22Rv1 (cell line): ENCODE measurements at regions not wholly inside any gene's neighbourhood (a gene's known extent, or its start where the extent isn't known, plus 50 kb on each side); places are given as distances from the start of the nearest gene placed in this dataset.

Experiments
- CTCF ChIP-seq: fragments of 450-650 bp; IDR thresholded peaks from 2 replicates; pipeline ENCODE4 v1.5.1; 2017; ENCODE audit warnings: mild to moderate bottlenecking
- ZFX ChIP-seq: fragments of 450-650 bp; IDR thresholded peaks from 2 replicates; pipeline ENCODE4 v1.6.1; 2017; ENCODE audit warnings: antibody characterized with exemption, borderline replicate concordance

- TF ChIP-seq CTCF (no peak), ZFX (no peak)
Measured at GRCh38 chr5:62044989-62045388, 261.0 kb upstream of the KIF2A start.
